ENCODE measurements at regions not wholly inside any gene's neighbourhood (a gene's known extent, or its start where the extent isn't known, plus 50 kb on each side); places are given as distances from the start of the nearest gene placed in this dataset.
A peak's percentile ranks its signal among the peaks of the same experiment; 100 is the strongest.

GRCh38 chr1:88562991-88563390 is 121.1 kb upstream of the PKN2 start (continued):
- TF ChIP-seq ZNF512 (CRISPR knock-in tag; IDR thresholded peaks at IDR 0.05; ENCODE audit: borderline replicate concordance): no peak
- TF ChIP-seq IRF1 (CRISPR knock-in tag; IDR thresholded peaks at IDR 0.05): no peak

- TF ChIP-seq FOXJ3 (CRISPR knock-in tag; IDR thresholded peaks at IDR 0.05; ENCODE audit: borderline replicate concordance) (no peak), SMAD3 (CRISPR knock-in tag; IDR thresholded peaks at IDR 0.05; ENCODE audit: borderline replicate concordance) (no peak), GRHL2 (CRISPR knock-in tag; IDR thresholded peaks at IDR 0.05; ENCODE audit: insufficient replicate concordance, severe bottlenecking) (no peak), NR3C1 (CRISPR knock-in tag; conservative IDR thresholded peaks at IDR 0.05; ENCODE audit: low read depth) (no peak), FOXP4 (CRISPR knock-in tag; IDR thresholded peaks at IDR 0.05) (no peak), E2F1 (CRISPR knock-in tag; IDR thresholded peaks at IDR 0.05) (no peak)
- Mint-ChIP-seq H3K27me3 (ENCODE audit: low read depth) (no peaks in the 10 kb centered on the region), H3K4me3 (no peak overlapping the region), H3K9me3 (no peaks in the 10 kb centered on the region), H3K27ac (peak overlapping the region; percentile 78), H3K36me3 (no peaks in the 10 kb centered on the region), H3K4me1 (peaks cover 30% of the 10 kb centered on the region)
- ATAC-seq (peak; percentile 70), DNase-seq (ENCODE audit: low spot score) (no peak)
- CTCF ChIA-PET: no interaction called here
- POLR2A ChIA-PET: no interaction called here
These were observed 117.3 kb upstream of the PKN2 start for GRCh38 chr1:88566615-88567387.

GRCh38 chr1:88571506-88571905 is 112.6 kb upstream of the PKN2 start:
- Mint-ChIP-seq H3K9me3 (no peaks in the 10 kb centered on the region), H3K27ac (no peak overlapping the region), H3K4me1 (peaks cover 18% of the 10 kb centered on the region), H3K36me3 (no peaks in the 10 kb centered on the region), H3K4me3 (no peak overlapping the region), H3K27me3 (ENCODE audit: low read depth) (no peaks in the 10 kb centered on the region)
- CTCF ChIA-PET: no interaction called here
- ATAC-seq (peak; percentile 22; the same call in 1 of the 2 replicates), DNase-seq (ENCODE audit: low spot score) (no peak)
- POLR2A ChIA-PET: no interaction called here
- no peak for TF ChIP-seq ZNF396 (CRISPR knock-in tag; IDR thresholded peaks at IDR 0.05; ENCODE audit: borderline replicate concordance)
- no peak for TF ChIP-seq PRDM15 (CRISPR knock-in tag; IDR thresholded peaks at IDR 0.05)
- TF ChIP-seq ZNF232 (CRISPR knock-in tag; IDR thresholded peaks at IDR 0.05): no peak
- no peak for TF ChIP-seq FOXJ3 (CRISPR knock-in tag; IDR thresholded peaks at IDR 0.05; ENCODE audit: borderline replicate concordance)
- TF ChIP-seq E2F5 (CRISPR knock-in tag; IDR thresholded peaks at IDR 0.05): no peak
- no peak for TF ChIP-seq JAZF1 (CRISPR knock-in tag; IDR thresholded peaks at IDR 0.05)
- TF ChIP-seq TCF7 (CRISPR knock-in tag; IDR thresholded peaks at IDR 0.05; ENCODE audit: low read depth): no peak
